Esophagus muscularis mucosa (tissue), 4 donors: ENCODE measurements at regions not wholly inside any gene's neighbourhood (a gene's known extent, or its start where the extent isn't known, plus 50 kb on each side); places are given as distances from the start of the nearest gene placed in this dataset.

Experiments
- EP300 ChIP-seq: sonication (generic); formaldehyde crosslinking; IDR thresholded peaks from one replicate; pipeline ENCODE4 v1.6.1; 2017; ENCODE audit warnings: antibody characterized with exemption
- POLR2A ChIP-seq: fragments of 450-650 bp; IDR thresholded peaks from one replicate; pipeline ENCODE4 v1.6.1; 2017; ENCODE audit warnings: antibody characterized with exemption, moderate library complexity, mild to moderate bottlenecking, low read depth
- TF ChIP-seq, protein P1 (sequence below), 3 experiments: fragments of 200-600 bp in 2 of 3; fragments of 450-650 bp in 1 of 3; sonication (generic) in 2 of 3; IDR thresholded peaks; one replicate each; pipeline ENCODE4 v1.5.1; 2017 to 2019; ENCODE audit warnings: antibody characterized with exemption in 3 of 3, mild to moderate bottlenecking in 2 of 3, moderate library complexity in 1 of 3

DNA sequence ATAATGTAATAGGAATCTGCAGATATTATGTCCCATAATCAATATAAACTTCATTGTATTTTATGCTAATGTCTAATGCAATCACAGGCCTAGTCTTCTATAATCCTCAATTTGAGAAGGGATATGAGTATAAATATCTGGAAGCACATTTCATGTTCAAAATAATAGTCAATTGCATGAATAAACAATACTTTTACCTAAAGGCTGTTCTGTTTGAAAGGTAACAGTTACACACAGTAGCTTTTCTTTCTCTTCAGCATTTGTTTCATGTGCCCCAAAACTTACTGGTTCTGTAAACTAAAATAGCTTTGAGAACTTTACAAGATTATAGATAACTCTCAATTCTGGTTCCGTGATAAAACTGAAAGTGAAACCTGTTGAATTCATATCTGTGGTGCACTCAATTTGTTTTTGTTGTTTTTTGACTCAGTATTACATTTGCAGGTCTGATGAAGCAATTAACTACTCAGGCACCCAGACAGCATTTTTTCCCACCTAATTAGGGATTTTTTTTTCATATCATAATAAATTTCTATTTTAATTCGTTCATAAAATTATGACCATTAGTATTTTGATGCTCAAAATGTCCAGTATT lies 1193.8 kb downstream of the SLITRK1 start:
- TF ChIP-seq, protein P1, sequence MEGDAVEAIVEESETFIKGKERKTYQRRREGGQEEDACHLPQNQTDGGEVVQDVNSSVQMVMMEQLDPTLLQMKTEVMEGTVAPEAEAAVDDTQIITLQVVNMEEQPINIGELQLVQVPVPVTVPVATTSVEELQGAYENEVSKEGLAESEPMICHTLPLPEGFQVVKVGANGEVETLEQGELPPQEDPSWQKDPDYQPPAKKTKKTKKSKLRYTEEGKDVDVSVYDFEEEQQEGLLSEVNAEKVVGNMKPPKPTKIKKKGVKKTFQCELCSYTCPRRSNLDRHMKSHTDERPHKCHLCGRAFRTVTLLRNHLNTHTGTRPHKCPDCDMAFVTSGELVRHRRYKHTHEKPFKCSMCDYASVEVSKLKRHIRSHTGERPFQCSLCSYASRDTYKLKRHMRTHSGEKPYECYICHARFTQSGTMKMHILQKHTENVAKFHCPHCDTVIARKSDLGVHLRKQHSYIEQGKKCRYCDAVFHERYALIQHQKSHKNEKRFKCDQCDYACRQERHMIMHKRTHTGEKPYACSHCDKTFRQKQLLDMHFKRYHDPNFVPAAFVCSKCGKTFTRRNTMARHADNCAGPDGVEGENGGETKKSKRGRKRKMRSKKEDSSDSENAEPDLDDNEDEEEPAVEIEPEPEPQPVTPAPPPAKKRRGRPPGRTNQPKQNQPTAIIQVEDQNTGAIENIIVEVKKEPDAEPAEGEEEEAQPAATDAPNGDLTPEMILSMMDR (IDR thresholded peaks at IDR 0.05), result no peak
- TF ChIP-seq POLR2A, result no peak
- no peak for TF ChIP-seq EP300
